GM13976 (cell line): ENCODE measurements at regions not wholly inside any gene's neighbourhood (a gene's known extent, or its start where the extent isn't known, plus 50 kb on each side); places are given as distances from the start of the nearest gene placed in this dataset.
"Not testable (repeated sequence)": the region's sequence is repeated elsewhere in the genome, so short reads cannot be mapped to it uniquely, and the experiment has no call there.

Experiments
- DNase-seq: peaks from one replicate; pipeline ENCODE4 v3.0.0; 2012; ENCODE audit warnings: low spot score
- CTCF ChIP-seq: IDR thresholded peaks from 2 replicates; pipeline ENCODE4 v1.5.1; 2012; ENCODE audit warnings: borderline replicate concordance, mild to moderate bottlenecking; ENCODE audit not compliant: insufficient read depth; ENCODE audit errors: extremely low read depth, missing control alignments, control extremely low read depth
- in situ Hi-C: fragments of 300-500 bp; cut with MboI; formaldehyde crosslinking; loops from one replicate; pipeline ENCODE4 v1.12.0; 2022; ENCODE audit warnings: low sequenced_read_pairs, mixed read lengths, inconsistent platforms; ENCODE audit not compliant: unreplicated experiment

GRCh38 chr21:21996891-21997290 lies 998.7 kb downstream of the NCAM2 start:
- in situ Hi-C loops, result no loop called here
- no peak for DNase-seq
- no peak for TF ChIP-seq CTCF

GRCh38 chr21:21997390-21998333 lies 999.5 kb downstream of the NCAM2 start:
- TF ChIP-seq CTCF, result no peak
- DNase-seq, result no peak
- in situ Hi-C loops, result no loop called here

- in situ Hi-C loops, result no loop called here
- no peak for DNase-seq
- TF ChIP-seq CTCF, result no peak
Observed at GRCh38 chr21:22019766-22020165, 1021.6 kb downstream of the NCAM2 start.

- no peak for DNase-seq
- no peak for TF ChIP-seq CTCF
- in situ Hi-C loops, result no loop called here
Observed at GRCh38 chr21:22020221-22020620, 1022.0 kb downstream of the NCAM2 start.

GRCh38 chr21:22023896-22024295 lies 1025.7 kb downstream of the NCAM2 start:
- DNase-seq, result not testable (repeated sequence)

GRCh38 chr21:22044431-22044830 lies 1046.2 kb downstream of the NCAM2 start:
- no peak for DNase-seq
- no peak for TF ChIP-seq CTCF
- in situ Hi-C loops, result no loop called here

More at GRCh38 chr21:22023896-22024295, 1025.7 kb downstream of the NCAM2 start:
- in situ Hi-C loops, result not testable (repeated sequence)

GRCh38 chr21:22046576-22046975 lies 1048.4 kb downstream of the NCAM2 start:
- TF ChIP-seq CTCF, result no peak
- DNase-seq, result no peak
- in situ Hi-C loops, result no loop called here
